ENCODE measurements at regions not wholly inside any gene's neighbourhood (a gene's known extent, or its start where the extent isn't known, plus 50 kb on each side); places are given as distances from the start of the nearest gene placed in this dataset.
"Not testable (repeated sequence)": the region's sequence is repeated elsewhere in the genome, so short reads cannot be mapped to it uniquely, and the experiment has no call there.

DNA sequence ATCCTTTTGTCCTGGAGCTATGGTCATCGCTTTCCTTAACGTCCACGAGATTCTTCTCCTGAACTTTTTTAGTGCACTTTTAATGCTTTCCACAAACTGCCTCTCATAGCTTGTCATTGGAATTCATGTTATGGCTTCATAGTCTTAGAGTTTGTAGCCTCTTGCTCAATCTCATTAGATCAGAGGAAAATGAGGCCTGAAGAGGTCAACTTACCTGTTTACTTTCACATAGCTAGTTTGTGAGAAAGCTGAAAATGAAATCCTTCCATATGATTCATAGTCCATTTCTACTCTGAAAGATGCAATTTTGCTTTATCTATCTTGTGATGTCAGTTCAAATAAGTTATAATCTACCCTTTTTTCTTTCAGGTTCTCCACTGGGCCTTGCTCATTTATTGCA, 1747.2 kb upstream of the RAG2 start:
- TF ChIP-seq, protein P1, sequence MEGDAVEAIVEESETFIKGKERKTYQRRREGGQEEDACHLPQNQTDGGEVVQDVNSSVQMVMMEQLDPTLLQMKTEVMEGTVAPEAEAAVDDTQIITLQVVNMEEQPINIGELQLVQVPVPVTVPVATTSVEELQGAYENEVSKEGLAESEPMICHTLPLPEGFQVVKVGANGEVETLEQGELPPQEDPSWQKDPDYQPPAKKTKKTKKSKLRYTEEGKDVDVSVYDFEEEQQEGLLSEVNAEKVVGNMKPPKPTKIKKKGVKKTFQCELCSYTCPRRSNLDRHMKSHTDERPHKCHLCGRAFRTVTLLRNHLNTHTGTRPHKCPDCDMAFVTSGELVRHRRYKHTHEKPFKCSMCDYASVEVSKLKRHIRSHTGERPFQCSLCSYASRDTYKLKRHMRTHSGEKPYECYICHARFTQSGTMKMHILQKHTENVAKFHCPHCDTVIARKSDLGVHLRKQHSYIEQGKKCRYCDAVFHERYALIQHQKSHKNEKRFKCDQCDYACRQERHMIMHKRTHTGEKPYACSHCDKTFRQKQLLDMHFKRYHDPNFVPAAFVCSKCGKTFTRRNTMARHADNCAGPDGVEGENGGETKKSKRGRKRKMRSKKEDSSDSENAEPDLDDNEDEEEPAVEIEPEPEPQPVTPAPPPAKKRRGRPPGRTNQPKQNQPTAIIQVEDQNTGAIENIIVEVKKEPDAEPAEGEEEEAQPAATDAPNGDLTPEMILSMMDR (conservative IDR thresholded peaks at IDR 0.05; ENCODE audit: low read depth, low read length) = no peak

DNA sequence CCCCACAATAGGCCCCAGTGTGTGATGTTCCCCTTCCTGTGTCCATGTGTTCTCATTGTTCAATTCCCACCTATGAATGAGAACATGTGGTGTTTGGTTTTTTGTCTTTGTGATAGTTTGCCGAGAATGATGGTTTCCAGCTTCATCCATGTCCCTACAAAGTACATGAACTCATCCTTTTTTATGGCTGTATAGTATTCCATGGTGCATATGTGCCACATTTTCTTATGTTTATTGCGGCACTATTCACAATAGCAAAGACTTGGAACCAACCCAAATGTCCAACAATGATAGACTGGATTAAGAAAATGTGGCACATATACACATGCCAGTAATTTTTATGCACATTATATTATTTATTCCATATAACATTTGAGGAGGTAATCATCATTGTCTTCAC, 1743.6 kb upstream of the RAG2 start:
- not testable (repeated sequence) for H3K4me3 ChIP-seq (ENCODE audit: low read depth, low read length); DNase-seq (ENCODE audit: low read depth)

More for the DNA sequence above, 1747.2 kb upstream of the RAG2 start:
- no peak for DNase-seq (ENCODE audit: low read depth)
- H3K4me3 ChIP-seq (ENCODE audit: low read depth, low read length) = no peak overlapping the region

DNA sequence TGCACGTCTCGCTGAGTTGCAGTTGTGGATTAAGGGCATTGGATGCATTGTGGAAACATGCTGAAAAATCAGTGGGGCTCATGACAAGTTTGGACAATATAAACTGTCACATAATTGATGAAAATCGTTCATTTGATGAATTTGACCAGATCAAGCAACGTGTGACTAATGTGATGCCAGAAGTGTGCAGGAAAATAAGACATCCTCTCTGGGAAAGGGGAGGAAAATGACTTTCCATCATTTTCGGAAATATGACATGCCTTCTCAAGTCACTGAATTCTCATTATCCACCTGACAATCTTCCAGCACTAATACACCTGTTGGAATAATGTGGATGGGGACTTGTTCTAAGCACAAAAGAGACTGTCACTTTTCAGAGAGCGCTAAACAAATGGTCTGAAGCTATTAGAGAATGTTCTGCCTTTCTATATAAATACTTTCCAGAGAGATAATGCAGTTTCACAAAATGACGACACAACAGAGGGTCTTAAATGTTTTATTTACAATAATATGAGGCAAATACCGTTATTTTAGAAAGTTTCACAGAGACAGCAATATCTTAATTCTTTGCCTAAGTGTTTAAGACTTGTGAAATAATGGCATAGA, 1741.9 kb upstream of the RAG2 start:
- TF ChIP-seq, protein P1 (conservative IDR thresholded peaks at IDR 0.05; ENCODE audit: low read depth, low read length) = no peak
- no peak overlapping the region for H3K4me3 ChIP-seq (ENCODE audit: low read depth, low read length)
- DNase-seq (ENCODE audit: low read depth) = no peak

DNA sequence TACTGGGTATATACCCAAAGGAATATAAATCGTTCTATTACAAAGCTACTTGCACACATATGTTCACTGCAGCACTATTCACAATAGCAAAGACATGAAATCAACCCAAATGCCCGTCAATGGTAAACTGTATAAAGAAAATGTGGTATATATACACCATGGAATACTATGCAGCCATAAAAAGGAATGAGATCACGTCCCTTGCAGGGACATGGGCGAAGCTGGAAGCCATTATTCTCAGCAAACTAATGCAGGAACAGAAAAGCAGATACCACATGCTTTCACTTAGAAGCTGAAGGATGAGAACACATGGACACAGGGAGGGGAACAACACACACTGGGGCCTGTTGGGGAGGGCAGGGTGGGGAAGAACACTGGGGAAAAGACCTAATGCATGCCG, 1740.0 kb upstream of the RAG2 start:
- not testable (repeated sequence) for DNase-seq (ENCODE audit: low read depth); H3K4me3 ChIP-seq (ENCODE audit: low read depth, low read length)

DNA sequence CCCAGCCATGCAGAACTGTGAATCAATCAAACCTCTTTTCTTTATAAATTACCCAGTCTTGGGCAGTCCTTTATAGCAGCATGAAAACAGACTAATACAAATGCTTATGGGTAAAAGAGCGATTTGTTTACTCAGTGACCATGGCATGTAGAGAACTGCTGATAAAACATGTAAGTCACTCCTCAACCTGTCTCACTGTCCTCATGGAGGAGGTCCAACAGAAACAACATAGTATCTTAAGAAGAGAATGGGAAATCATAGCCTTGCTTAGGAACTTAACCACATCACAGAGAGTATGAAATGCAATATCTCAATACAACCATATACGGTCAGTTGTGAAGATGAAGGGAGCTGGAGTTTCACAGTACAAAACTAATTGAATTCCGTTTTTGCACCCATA, 1734.0 kb upstream of the RAG2 start:
- TF ChIP-seq, protein P1 (conservative IDR thresholded peaks at IDR 0.05; ENCODE audit: low read depth, low read length) = no peak
- H3K4me3 ChIP-seq (ENCODE audit: low read depth, low read length) = no peak overlapping the region
- no peak for DNase-seq (ENCODE audit: low read depth)

DNA sequence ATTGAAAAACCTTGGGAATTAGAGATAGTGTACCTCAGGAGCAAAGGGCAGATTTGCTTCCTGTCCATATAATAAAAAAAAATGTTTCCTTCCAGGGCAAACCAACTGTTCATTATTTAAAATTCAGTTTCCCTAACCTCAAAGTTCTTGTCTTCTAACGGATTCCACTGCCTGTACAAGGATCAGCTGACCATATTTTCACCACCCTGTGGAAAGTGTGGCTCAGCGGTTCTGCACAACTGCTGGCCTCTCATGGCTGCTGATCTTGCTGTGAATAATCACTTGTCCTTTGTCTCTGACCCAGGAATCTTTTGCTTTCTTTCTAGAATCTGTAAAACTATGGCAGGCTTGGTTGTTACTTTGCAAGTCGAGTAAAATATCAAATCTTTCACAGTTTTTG, 1732.5 kb upstream of the RAG2 start:
- H3K4me3 ChIP-seq (ENCODE audit: low read depth, low read length) = no peak overlapping the region
- TF ChIP-seq, protein P1 (conservative IDR thresholded peaks at IDR 0.05; ENCODE audit: low read depth, low read length) = no peak
- no peak for DNase-seq (ENCODE audit: low read depth)

DNA sequence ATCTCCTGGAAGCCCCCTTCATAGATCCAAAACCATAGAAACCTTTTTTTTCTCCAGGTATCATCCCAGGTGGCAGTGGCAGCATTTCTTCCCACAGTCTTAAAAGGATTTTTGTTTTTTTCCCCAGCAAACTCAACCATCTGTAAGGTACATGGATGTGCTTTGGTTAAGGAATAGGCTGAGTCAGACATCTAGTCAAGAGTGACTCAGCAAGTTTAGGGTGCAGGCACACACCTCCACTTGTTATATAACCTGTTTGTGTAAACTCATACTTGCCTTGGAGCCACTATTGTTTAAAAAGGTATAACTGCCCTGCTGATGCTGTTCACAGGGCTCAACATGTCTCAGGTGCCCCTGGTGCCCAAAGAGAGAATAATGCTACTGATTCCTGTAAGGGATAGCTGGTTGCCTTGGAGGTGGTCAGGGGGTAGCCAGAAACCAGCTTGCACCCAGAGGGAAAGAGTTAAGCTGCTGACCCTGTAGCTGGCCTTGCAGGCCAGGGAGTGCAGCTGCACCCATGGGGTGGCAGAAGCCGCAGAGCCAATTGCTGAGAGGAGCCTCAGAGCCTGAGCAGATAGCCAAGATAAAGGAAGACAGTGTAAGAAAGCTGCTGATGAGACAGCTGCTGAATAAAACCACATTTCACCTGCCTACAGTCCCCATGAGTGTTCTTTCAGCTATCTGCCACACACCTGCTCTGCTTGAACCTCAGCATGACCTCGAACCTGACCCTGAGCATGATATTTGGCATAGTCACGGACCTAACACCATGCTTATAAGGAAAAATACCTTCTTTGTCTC, 1726.1 kb upstream of the RAG2 start:
- DNase-seq (ENCODE audit: low read depth) = no peak
- no peak overlapping the region for H3K4me3 ChIP-seq (ENCODE audit: low read depth, low read length)
- TF ChIP-seq, protein P1 (conservative IDR thresholded peaks at IDR 0.05; ENCODE audit: low read depth, low read length) = no peak

DNA sequence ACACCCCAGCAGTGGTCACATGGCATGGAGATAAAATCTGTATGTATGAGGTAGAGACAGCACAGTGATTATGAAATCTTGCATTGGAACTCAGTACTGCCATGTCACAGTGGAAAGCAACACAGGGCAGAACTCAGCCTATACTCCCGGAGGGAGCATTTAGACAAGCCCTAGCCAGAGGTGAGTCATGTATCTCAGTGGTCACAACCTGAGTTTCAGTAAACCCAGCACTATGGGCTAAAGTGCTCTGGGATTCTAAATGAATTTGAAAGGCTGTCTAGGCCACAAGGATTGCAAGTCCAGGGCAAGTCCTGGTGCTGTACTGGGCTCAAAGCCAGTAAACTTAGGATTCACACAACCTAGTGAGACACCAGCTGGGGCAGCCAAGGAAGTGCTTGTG, 1717.1 kb upstream of the RAG2 start:
- no peak overlapping the region for H3K4me3 ChIP-seq (ENCODE audit: low read depth, low read length)
- no peak for DNase-seq (ENCODE audit: low read depth)
- TF ChIP-seq, protein P1 (conservative IDR thresholded peaks at IDR 0.05; ENCODE audit: low read depth, low read length) = no peak
